GM21529 (cell line): ENCODE measurements at regions not wholly inside any gene's neighbourhood (a gene's known extent, or its start where the extent isn't known, plus 50 kb on each side); places are given as distances from the start of the nearest gene placed in this dataset.
"Not testable (repeated sequence)": the region's sequence is repeated elsewhere in the genome, so short reads cannot be mapped to it uniquely, and the experiment has no call there.

ENCODE experiments used
- ATAC-seq: cut with Tn5 transposase; IDR thresholded peaks from one replicate; pipeline ENCODE4 v1.9.1; 2021; ENCODE audit not compliant: unreplicated experiment

DNA sequence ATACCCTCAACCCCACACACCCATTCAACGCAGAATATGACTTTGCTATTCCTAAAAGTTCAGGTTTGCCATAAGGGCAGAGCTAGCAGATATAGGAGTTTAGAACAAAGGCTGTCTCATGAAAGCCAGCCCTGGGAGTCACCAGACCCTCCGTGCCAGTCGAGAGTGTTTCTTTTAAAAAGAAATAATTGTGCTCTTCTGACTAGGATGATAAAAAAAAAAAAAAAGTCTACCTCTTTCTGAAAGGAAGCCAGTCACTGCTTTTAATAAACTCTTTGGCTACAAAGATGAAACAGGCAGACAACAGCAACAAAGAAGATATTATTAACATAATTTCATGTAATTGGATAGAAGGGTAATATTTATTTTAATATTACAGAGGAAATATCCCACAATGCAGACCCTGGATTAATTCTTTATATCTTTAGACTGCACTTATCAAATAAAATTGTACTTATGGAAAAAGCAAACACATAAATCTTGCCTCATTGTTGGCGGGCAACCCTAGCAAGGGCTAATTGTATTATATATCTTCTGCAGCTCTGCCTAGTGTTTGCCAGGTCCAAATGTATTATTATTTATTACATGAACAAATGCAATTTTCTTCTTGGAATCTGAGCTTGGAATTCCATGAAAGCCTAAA lies 277.5 kb upstream of the DYNLRB2 start:
- ATAC-seq: no peak

DNA sequence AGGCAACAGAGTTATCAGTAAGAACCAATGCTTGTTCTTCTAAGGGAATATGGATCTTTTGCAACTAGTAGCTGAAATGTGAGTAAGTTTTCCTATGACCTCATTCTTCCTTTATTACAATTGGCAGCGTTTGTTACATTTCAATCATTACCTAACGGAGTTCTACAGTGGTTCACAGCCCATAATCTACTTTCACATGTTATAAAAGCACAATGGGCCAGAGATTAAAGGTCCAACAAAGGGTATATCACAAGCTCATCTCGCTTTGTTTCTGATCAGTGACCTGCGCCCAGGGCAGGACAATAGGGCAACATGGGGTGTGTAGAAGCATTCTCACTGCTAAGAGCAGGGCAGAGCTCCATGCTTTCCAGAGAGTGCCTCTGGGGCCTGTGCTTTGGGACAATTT lies 279.9 kb upstream of the DYNLRB2 start:
- no peak for ATAC-seq

DNA sequence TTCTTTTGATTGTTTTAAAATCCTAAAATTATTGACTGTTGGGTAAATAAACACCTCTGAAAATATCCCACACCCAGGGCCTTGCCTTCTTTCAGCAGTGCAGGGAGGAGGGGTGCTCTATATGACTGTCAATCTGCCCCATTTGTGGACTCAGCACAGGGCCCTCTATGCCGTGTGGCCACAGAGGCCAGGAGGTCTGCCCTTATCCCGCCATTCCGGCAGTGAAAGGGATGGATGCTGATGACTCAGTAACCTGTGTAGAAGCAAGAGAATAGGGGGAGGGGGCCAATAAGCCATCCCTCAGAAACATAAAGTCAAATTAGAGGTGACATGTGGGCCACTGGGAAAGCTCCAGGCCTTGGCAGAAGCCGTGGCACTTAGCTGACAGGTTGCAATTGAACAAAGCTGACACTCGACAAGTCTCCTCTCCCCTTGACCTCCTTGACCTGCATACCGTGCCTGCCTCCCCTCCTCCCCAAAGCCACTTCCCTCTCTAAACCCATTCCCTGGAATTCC lies 281.4 kb upstream of the DYNLRB2 start:
- no peak for ATAC-seq

DNA sequence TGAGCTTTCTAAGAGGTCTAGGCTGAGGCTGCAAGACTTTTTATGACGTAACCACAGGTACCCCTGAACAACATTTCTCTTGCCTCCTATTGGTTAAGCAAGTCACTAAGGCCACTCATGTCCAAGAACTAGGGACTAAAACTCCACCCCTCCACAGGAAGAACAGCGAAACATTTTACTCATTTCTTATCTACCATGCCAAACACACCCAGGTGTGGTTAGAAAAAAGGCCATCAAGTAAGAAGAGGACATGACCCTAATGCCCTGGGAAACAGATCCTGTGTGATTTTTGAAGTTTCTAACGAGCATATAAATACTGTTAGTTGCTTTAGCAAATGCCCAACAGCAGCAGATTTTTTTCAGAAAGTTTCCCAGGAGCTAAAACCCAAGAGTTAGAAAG lies 282.4 kb upstream of the DYNLRB2 start:
- ATAC-seq: no peak

DNA sequence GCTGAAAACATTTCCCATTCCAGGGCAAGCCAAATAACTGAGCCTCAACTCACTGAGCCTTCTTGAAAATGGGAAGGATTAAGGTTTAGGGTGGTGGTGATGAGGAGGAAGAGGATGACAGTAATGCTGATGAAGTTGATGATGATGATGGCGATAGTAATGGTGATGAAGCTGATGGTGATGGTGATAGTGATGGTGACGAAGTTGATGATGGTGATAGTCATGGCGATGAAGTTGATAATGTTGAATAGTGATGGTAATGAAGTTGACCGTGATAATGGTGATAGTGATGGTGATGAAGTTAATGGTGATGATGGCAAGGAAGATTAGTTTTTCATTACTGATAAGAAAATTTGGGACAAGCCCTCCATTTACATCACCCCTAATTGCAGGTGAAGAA lies 285.8 kb upstream of the DYNLRB2 start:
- no peak for ATAC-seq

DNA sequence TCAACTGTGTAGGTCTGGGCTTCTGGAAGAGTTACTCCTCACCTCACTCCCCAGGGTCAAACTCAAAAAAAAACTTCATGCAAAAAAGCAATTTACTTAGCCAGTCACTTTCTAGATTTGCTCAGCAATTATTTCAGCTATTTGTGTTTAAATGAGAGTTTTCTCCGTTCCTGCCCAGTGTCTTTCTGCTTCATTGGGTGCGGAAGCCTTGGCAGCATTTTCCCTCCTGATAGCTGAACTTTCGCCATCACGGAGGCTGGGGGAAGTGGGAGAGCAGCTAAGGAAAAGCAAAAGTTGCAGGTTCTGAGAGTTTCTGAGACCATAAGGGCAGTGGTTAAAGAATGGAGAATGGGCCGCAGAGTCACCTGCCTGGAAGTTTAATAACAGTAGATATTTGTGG lies 287.1 kb upstream of the DYNLRB2 start:
- no peak for ATAC-seq

DNA sequence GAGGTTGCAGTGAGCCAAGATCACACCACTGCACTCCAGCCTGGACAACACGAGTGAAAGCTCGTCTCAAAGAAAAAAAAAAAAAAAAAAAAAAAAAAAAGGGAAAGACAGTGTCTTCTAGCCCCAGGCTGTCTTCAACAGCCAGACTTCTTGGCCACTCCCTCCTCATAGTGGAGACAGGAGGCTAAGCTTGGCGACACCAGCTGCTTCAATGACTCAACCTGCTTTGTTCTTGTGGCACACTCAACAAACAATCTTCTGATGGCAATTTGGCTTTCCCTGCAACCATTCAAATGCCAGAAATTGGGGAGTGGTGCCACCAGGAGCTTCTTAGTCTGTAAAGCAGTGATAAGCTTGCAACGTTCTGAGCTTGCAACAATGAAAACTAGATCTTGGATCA lies 290.4 kb upstream of the DYNLRB2 start:
- no peak for ATAC-seq

DNA sequence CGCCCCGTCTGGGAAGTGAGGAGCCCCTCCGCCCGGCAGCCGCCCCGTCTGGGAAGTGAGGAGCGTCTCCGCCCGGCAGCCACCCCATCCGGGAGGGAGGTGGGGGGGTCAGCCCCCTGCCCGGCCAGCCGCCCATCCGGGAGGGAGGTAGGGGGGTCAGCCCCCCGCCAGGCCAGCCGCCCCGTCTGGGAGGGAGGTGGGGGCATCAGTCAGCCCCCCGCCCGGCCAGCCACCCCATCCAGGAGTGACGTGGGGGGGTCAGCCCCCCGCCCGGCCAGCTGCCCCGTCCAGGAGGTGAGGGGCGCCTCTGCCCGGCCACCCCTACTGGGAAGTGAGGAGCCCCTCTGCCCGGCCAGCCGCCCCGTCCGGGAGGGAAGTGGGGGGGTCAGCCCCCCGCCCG lies 297.5 kb upstream of the DYNLRB2 start:
- ATAC-seq: not testable (repeated sequence)

DNA sequence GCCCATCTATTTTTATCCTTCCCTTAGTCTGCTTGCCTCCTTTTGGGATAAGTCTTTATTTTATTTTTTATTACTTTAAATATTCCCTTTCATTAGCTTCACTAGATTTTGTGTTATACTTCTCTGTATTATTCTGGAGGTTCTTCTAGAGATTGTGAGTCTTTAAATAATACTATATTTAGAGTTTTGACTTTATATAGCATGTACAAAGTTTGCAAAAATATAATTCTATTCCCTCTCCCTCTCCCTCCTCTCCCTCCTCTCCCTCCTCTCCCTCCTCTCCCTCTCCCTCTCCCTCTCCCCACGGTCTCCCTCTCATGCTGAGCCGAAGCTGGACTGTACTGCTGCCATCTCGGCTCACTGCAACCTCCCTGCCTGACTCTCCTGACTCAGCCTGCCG lies 298.5 kb upstream of the DYNLRB2 start:
- ATAC-seq: not testable (repeated sequence)

DNA sequence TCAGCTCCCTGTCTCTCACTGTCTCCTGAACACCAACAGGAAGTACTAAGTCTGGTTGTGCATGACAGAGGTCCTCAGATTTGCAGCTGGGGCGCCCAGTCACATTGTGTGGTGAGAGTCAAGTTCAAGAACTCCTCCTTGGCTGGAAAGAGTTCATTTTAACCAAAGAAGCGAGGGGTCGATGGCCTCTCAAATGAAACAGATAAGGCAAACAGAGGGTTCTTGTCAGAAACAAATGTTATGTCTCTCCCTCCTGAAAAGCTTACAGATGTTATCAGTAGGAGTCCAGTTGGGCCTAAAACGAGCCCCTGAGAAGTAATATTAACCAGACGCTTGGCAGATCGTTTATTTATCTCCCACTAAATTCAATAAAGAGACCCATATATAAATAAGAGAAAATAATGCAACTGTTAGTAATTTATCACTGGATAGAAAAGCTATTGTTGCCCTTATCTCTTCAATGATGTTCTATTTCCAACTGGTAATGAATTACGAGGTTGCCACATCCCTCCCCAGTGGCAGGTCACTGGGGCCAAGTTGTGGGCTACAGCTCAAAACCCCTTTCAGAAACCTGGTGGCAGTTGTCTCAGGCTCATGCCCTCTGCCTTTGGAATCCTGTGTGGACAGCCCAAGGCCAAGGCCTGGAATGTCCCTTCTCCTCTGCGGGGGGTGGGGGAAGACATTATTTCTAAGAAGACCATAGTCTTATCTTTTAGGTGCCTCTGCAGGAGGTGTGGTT lies 307.5 kb upstream of the DYNLRB2 start:
- no peak for ATAC-seq

DNA sequence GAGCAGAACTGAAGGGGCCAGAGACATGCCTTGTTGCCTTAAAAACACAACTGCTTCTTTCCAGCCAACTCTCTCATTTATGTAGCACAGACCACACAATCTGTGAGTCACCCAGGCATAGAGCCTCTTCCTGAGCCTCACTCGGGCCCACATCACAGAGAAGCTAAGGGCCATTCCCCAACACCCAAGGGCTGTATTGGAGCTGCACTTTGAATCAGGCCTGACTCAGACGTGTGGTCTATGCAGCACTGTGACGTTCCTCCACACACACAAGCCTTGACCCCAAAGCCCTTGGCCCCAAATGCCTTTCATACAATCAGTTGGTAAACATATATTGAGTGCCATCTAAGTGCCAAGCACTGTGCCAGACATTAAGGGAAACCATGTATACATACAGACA lies 308.9 kb upstream of the DYNLRB2 start:
- peak; percentile 92 for ATAC-seq

DNA sequence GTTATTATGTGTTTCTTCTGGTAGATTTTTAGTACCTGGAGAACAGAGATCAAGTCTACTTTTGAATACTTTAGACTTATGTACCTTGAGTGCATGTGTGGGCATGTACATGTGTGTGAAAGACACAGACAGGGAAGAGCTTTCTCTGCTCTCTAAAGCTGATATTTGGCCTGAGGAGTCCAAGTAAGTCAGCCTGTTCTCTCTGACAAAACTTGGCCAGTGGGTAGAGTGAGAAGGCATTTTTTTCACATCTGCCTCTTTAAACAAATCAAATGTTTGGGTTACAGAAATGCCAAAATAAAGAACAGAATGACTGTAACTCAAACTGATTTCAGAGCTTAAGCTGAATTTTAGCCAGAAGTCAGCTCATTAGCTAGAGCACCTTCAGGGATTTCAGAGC lies 309.7 kb upstream of the DYNLRB2 start:
- ATAC-seq: no peak

DNA sequence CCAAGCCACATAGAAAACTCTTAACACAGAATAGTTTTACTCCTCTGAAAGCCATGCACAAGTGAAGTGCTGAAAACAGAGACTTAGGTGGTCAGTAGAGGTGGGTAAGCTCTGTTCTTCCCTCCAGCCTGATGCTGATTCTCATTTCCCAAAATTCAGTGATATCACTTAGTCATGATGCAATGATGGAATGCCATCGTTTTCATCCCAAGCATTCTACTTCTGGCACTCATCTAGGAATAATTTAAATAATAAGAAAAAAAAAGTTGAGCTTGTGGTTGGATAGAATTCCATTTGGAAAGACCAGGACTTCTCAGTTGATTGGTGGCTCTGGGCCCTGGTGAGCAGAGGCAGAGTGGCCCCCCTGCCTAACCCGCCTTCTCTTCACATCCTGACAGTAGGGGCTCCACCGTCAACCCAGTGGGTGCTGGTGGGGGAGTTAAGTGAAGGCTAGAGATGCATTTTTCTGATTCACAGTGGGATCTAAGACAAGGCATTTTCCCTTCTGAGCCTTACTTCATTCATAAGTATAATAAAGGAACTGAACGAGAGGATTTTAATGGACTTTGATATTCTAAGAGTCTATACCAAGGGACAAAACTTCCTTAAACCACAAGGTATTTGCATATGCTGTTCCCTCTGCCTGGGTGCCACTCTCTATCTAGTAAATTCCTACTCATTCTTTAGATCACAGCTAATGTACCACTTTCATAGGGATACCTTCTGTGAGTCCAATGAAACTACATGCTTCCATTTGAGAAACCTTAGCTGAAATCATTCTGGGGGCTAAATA lies 310.3 kb upstream of the DYNLRB2 start:
- no peak for ATAC-seq

DNA sequence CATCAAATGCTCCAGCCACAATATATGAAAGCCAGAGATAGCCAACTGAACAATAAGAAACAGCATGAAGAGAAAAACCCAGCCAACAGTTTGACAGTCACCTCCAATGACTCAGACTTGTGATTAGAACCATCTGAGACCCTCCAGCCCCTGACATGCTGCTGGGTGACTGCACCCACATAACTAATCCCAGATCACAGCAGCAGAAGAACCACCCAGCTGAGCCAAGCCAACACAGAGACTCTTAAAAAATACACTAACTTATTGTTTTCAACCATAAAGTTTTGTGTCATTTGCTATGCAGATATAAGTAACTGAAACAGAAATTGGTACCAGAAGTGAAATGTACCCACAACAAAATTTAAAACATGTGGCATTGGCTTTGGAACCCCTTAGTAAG lies 314.3 kb upstream of the DYNLRB2 start:
- ATAC-seq: no peak

DNA sequence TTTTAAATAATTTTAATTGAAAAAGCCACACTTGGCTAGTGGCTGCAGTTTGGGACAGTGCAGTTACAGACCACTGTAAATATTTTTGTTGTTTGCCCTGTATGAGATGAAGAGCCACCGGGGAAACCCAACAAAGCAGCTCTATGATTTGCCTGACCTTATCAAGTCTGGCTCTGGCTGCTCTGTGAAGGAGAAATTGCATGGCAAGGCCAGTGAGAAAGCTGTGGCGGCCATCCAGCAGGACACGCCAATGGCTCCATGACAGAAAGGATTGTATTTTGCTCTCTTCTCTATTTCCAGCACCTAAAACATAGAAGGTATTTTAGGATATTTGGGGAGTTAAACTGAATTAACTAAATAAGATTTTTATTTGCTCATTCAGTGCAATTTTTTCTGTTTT lies 330.0 kb upstream of the DYNLRB2 start:
- no peak for ATAC-seq

DNA sequence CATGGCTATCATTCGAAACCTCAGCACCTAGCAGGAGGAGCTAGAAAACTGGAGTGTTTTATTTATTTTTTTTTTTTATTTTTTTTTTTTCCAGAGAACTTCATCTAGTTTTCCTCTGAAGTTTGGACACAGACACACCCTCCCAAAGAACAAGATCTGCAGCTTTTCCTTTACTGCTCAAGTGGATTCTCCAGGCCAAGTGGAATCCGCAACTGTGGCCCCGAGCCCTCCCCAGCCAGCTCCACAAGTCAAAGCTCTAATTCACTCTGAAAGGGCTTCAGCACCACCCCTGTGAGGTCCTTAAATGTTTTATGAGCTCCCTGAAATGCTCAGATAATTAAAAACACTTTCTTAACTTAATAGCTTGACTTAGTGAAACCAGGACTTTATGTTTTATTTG lies 332.1 kb upstream of the DYNLRB2 start:
- no peak for ATAC-seq

DNA sequence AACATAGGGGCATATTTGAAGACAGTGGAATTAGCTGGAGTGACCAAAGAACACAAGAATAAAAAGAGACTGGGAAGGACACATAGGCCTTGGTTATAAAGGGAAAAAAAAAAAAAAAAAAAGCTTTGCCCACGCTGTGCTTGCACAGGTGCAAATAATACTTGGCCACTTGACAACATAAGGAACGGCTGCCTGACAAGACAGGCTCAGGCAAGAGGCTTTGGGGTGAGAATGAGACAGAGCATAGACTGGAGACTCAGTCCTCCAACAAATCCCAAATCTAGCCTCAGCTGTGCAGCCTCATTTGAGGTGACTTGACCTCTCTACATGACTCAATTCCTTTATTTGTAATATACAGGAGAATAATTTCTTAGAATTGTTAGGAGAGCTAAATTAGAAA lies 332.8 kb upstream of the DYNLRB2 start:
- ATAC-seq: no peak

DNA sequence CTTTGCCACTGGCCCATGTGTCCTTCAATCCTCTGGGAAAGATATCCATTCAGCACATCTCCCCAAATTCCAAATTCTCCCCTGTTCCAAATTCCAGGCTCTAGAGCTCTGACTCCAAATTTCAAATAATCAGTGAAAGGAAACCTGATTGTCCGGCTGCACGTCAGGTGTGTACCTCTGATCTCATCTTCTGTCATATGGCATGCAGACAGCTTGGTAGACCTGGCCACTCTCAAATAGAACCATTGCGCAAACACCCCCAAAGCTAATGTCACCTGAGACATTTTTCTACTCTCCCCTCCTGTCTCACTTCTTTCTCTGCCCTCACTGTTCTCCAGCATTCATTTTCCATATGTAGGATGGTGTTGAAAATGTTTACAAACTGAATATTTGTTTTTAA lies 337.0 kb upstream of the DYNLRB2 start:
- no peak for ATAC-seq

DNA sequence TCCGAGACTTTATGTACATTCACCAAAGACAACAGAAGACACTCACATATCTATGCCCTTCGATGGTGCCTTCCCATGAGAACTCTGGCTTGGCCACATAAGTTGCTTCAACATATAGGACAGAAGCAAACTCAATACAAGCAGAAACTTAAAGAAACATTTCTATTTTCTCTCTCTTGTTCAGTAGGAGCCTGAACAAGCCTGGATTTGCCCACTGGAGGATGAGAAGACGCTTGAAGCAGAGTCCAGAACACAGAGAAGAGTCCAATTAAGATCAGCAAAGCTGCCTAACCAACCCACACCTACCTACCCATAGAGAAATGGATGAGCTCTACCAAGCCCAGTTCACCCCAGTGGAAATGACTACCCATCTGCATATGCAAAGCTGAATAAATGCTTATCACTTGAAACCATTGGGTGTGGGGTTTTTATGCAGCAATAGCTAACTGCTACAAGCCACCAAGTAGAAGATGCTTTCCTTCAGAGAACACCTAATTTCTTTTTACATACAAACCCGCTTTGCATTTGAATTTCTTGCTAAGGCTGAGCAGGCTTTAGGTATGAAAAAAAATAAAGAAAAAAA lies 337.9 kb upstream of the DYNLRB2 start:
- no peak for ATAC-seq

DNA sequence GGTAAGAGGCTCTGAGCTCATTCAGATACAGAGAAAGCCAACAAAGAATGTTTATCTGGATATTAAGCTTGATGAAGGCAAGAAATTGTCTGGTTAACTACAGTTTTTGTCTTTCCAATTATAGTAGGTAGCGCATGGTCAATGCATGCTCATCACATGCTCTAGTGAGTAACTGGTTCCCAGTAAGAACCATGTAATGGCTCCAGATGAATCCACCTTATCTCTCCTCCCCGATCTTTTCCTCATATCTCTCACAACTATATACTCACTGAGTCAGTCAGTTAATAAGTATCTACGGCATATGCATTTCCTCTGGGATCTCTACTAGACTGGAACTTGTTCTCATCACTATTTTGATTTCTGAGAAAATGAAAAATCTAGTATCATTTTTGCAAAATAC lies 340.7 kb upstream of the DYNLRB2 start:
- ATAC-seq: no peak

DNA sequence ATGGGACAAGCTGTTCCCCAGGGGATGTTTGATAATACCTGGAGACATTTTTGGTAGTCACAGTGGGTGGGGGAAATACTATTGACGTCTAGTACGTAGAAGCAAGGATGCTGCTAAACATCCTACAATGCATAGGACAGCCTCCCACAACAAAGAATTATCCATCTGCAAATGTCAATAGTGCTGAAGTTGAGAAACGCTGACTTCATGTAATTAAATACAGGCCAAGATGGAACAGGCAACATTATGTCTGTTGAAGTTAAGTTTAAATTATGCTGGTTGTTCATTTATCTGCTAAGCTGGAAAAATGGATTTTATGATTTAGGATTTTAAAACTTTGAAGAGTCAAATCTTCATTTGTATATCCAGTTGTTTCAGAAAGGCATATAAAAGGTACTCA lies 341.2 kb upstream of the DYNLRB2 start:
- no peak for ATAC-seq
